ENCODE measurements at regions not wholly inside any gene's neighbourhood (a gene's known extent, or its start where the extent isn't known, plus 50 kb on each side); places are given as distances from the start of the nearest gene placed in this dataset.

DNA sequence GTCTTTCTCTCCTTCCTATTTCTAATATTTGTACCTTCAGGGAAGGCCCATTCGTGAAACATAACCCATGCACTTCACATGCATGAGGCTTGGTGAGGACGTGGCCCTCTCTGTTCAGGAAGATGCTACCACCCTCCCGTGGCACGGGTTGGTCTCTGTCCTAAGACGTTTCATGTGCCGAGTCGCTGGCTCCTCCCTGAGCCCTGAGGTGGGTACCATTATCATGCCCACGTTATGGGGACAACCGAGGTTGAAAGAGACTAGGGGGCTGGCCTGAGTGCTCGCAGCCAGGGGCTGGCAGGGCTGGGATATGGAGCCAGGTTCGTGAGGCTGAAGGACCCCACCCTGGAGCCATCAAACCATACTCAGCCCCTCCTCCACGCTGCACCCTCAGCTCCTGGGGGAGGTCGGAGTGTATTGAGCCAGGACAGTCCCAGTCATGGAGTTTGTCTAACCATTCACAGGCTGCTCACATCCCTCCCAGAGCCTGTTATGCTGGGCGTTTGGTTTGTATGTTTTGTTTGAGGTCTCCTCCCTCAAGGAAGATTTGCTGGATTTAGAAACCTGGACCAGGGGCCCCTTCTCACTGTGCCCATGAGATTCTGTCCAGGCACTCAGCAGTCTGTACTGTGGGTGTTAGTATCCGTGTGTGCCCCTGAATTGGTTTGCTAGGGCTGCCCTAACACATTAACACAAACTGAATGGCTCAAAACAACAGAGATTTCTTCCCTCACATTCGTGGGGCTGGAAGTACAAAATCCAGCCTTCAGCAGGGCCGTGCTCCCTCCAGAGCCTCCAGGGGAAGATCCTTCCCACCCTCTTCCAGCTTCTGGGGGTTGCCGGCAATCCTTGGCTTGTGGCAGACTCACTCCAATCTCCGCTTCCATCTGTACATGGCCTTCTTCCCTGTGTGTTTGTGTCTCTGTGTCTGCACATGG lies 88.3 kb downstream of the ANKRD60 start:
- TF ChIP-seq CTCF (optimal IDR thresholded peaks at IDR 0.05 in 1 of 3, IDR thresholded peaks at IDR 0.05 in 1 of 3, conservative IDR thresholded peaks at IDR 0.05 in 1 of 3; ENCODE audit: extremely low read depth in 1 of 3, insufficient read depth in 2 of 3, low read length in 3 of 3) (no peak), EZH2 (IDR thresholded peaks at IDR 0.05; ENCODE audit: low read length) (no peak)
